ENCODE measurements at regions not wholly inside any gene's neighbourhood (a gene's known extent, or its start where the extent isn't known, plus 50 kb on each side); places are given as distances from the start of the nearest gene placed in this dataset.

- Histone ChIP-seq H3K9me3 (ENCODE audit: low read depth) (no peaks in the 10 kb centered on the region), H3K79me2 (ENCODE audit: low read depth) (no peaks in the 10 kb centered on the region), H3K4me3 (no peak overlapping the region), H2AFZ (replicated peaks) (no peak overlapping the region), H4K20me1 (ENCODE audit: low read depth) (no peaks in the 10 kb centered on the region), H3K4me2 (no peak overlapping the region), H3K27ac (no peak overlapping the region), H3F3A (ENCODE audit: low read depth) (peaks cover 7% of the 10 kb centered on the region), H3K36me3 (no peaks in the 10 kb centered on the region), H3K9ac (no peak overlapping the region), H3K27me3 (no peaks in the 10 kb centered on the region), H3K4me1 (peaks cover 8% of the 10 kb centered on the region)
- DNase-seq (ENCODE audit: low spot score), result no peak
- Mint-ChIP-seq H3K4me3 (no peak overlapping the region), H3K27ac (no peak overlapping the region), H3K9me3 (peaks cover 2% of the 10 kb centered on the region), H3K27me3 (ENCODE audit: insufficient read depth, low read depth) (peaks cover 4% of the 10 kb centered on the region), H3K36me3 (no peaks in the 10 kb centered on the region), H3K4me1 (peaks cover 7% of the 10 kb centered on the region)
- TF ChIP-seq, protein P1, sequence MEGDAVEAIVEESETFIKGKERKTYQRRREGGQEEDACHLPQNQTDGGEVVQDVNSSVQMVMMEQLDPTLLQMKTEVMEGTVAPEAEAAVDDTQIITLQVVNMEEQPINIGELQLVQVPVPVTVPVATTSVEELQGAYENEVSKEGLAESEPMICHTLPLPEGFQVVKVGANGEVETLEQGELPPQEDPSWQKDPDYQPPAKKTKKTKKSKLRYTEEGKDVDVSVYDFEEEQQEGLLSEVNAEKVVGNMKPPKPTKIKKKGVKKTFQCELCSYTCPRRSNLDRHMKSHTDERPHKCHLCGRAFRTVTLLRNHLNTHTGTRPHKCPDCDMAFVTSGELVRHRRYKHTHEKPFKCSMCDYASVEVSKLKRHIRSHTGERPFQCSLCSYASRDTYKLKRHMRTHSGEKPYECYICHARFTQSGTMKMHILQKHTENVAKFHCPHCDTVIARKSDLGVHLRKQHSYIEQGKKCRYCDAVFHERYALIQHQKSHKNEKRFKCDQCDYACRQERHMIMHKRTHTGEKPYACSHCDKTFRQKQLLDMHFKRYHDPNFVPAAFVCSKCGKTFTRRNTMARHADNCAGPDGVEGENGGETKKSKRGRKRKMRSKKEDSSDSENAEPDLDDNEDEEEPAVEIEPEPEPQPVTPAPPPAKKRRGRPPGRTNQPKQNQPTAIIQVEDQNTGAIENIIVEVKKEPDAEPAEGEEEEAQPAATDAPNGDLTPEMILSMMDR (IDR thresholded peaks at IDR 0.05), result no peak
- TF ChIP-seq EZH2phosphoT487 (IDR thresholded peaks at IDR 0.05) (no peak), EZH2 (IDR thresholded peaks at IDR 0.05) (no peak)
Observed at GRCh38 chr4:183783306-183783705, 121.8 kb upstream of the STOX2 start.

DNA sequence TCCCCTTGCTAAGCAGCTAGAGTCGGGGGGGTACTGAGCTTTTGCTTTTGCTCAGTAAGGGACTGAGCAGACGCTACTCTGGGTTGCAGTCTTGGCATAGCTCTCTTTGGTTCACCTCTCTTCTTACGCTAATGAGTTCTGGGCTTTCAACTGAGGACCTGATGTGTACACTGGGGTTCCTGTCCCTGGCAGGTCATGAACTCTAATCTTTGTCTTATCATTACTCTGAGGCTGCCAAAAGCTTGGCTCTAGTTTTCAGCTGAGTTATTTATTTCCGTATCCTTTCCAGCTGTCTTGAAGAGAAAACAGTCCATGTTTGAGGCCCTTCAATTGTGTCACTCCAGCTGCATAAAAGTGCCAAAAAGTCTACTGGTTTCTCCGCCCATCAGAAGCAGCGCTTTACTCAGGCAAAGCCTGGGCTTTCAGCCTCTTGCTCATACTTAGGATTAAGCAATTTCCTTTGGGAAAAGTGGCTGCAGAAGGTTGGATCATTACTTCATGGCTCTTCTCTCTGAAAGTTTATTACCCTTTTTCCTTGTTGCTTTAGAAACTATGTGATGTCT, 121.0 kb upstream of the STOX2 start:
- Mint-ChIP-seq H3K4me1 (peaks cover 7% of the 10 kb centered on the region), H3K4me3 (no peak overlapping the region), H3K27me3 (ENCODE audit: insufficient read depth, low read depth) (peaks cover 4% of the 10 kb centered on the region), H3K27ac (peak overlapping the region; percentile 46), H3K9me3 (peaks cover 3% of the 10 kb centered on the region), H3K36me3 (no peaks in the 10 kb centered on the region)
- no peaks in the 10 kb centered on the region for H3K9me3 ChIP-seq (ENCODE audit: low read depth)
- no peak overlapping the region for H3K4me3 ChIP-seq
- H3K4me2 ChIP-seq, result peak overlapping the region; percentile 16
- H3K36me3 ChIP-seq, result no peaks in the 10 kb centered on the region
- TF ChIP-seq, protein P1 (IDR thresholded peaks at IDR 0.05), result no peak
- TF ChIP-seq EZH2phosphoT487 (IDR thresholded peaks at IDR 0.05) (no peak), EZH2 (IDR thresholded peaks at IDR 0.05) (no peak)
- H4K20me1 ChIP-seq (ENCODE audit: low read depth), result no peaks in the 10 kb centered on the region
- H3F3A ChIP-seq (ENCODE audit: low read depth), result peaks cover 7% of the 10 kb centered on the region
- no peak overlapping the region for H3K9ac ChIP-seq
- peak; percentile 56 for DNase-seq (ENCODE audit: low spot score)
- H2AFZ ChIP-seq (replicated peaks), result peak overlapping the region; percentile 30
- no peak overlapping the region for H3K27ac ChIP-seq
- no peaks in the 10 kb centered on the region for H3K79me2 ChIP-seq (ENCODE audit: low read depth)
- no peaks in the 10 kb centered on the region for H3K27me3 ChIP-seq
- H3K4me1 ChIP-seq, result peaks cover 8% of the 10 kb centered on the region

DNA sequence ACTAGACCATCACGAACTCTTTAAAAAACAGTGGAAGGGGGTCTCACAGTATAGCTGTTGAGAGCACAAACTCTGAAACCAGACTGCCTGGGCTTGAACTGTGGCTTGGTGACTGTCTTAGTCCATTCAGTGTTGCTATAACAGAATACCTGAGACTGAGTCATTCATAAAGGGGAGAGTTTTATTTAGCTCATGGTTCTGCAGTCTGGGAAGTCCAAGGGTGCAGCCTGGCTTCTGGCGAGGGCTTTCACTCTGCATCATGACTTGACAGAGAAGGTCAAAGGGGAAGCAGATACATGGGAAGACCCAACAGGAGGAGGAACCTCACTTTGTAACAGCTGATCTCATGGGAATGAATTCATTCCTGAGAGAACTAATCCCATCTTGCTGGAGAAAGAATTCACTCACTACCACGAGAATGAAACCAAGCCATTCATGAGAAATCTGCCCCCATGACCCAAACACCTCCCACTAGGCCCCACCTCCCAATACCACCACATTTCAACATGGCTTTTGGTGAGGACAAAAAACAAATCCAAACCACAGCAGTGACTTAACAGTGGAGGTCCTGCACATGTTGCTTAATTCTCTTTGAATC, 116.7 kb upstream of the STOX2 start:
- Mint-ChIP-seq H3K27me3 (ENCODE audit: insufficient read depth, low read depth) (peaks cover 4% of the 10 kb centered on the region), H3K36me3 (no peaks in the 10 kb centered on the region), H3K9me3 (peaks cover 14% of the 10 kb centered on the region), H3K4me1 (peaks cover 7% of the 10 kb centered on the region), H3K4me3 (no peak overlapping the region), H3K27ac (no peak overlapping the region)
- H3K9ac ChIP-seq, result no peak overlapping the region
- H2AFZ ChIP-seq (replicated peaks), result no peak overlapping the region
- TF ChIP-seq EZH2phosphoT487 (IDR thresholded peaks at IDR 0.05), result no peak
- TF ChIP-seq EZH2 (IDR thresholded peaks at IDR 0.05), result no peak
- no peak for DNase-seq (ENCODE audit: low spot score)
- peaks cover 7% of the 10 kb centered on the region for H3F3A ChIP-seq (ENCODE audit: low read depth)
- no peak overlapping the region for H3K4me3 ChIP-seq
- H3K27ac ChIP-seq, result no peak overlapping the region
- H3K36me3 ChIP-seq, result no peaks in the 10 kb centered on the region
- H3K79me2 ChIP-seq (ENCODE audit: low read depth), result no peaks in the 10 kb centered on the region
- H4K20me1 ChIP-seq (ENCODE audit: low read depth), result no peaks in the 10 kb centered on the region
- H3K27me3 ChIP-seq, result no peaks in the 10 kb centered on the region
- peaks cover 8% of the 10 kb centered on the region for H3K4me1 ChIP-seq
- H3K4me2 ChIP-seq, result no peak overlapping the region
- no peaks in the 10 kb centered on the region for H3K9me3 ChIP-seq (ENCODE audit: low read depth)

- Histone ChIP-seq H3K9ac (no peak overlapping the region), H3K79me2 (ENCODE audit: low read depth) (no peaks in the 10 kb centered on the region), H2AFZ (replicated peaks) (no peak overlapping the region), H3K36me3 (no peaks in the 10 kb centered on the region), H3K27ac (no peak overlapping the region), H3K9me3 (ENCODE audit: low read depth) (no peaks in the 10 kb centered on the region), H3F3A (ENCODE audit: low read depth) (no peaks in the 10 kb centered on the region), H3K27me3 (peaks cover 6% of the 10 kb centered on the region), H3K4me1 (no peaks in the 10 kb centered on the region), H3K4me2 (no peak overlapping the region), H4K20me1 (ENCODE audit: low read depth) (no peaks in the 10 kb centered on the region), H3K4me3 (no peak overlapping the region)
- Mint-ChIP-seq H3K27me3 (ENCODE audit: insufficient read depth, low read depth) (no peaks in the 10 kb centered on the region), H3K9me3 (peaks cover 24% of the 10 kb centered on the region), H3K36me3 (no peaks in the 10 kb centered on the region), H3K4me3 (no peak overlapping the region), H3K27ac (no peak overlapping the region), H3K4me1 (no peaks in the 10 kb centered on the region)
- TF ChIP-seq EZH2phosphoT487 (IDR thresholded peaks at IDR 0.05) (no peak), EZH2 (IDR thresholded peaks at IDR 0.05) (no peak)
- TF ChIP-seq, protein P1 (IDR thresholded peaks at IDR 0.05), result no peak
- DNase-seq (ENCODE audit: low spot score), result no peak
Observed at GRCh38 chr4:183789657-183790056, 115.5 kb upstream of the STOX2 start.
